Osteocyte (in vitro differentiated cells): ENCODE measurements at regions not wholly inside any gene's neighbourhood (a gene's known extent, or its start where the extent isn't known, plus 50 kb on each side); places are given as distances from the start of the nearest gene placed in this dataset.

Source experiments
- DNase-seq: peaks from one replicate; pipeline ENCODE4 v3.0.0; 2021; ENCODE audit warnings: mixed read lengths; ENCODE audit not compliant: unreplicated experiment; ENCODE audit errors: extremely low spot score
- H3K27ac Mint-ChIP-seq: one replicate; pipeline ENCODE4 v1.8.0; 2021; ENCODE audit warnings: mild to moderate bottlenecking, mixed read lengths; ENCODE audit not compliant: unreplicated experiment
- H3K27me3 Mint-ChIP-seq: one replicate; pipeline ENCODE4 v1.8.0; 2021; ENCODE audit warnings: mixed read lengths; ENCODE audit not compliant: unreplicated experiment
- H3K36me3 Mint-ChIP-seq: one replicate; pipeline ENCODE4 v1.8.0; 2021; ENCODE audit warnings: mixed read lengths; ENCODE audit not compliant: unreplicated experiment
- H3K4me1 Mint-ChIP-seq: one replicate; pipeline ENCODE4 v1.8.0; 2021; ENCODE audit warnings: mixed read lengths; ENCODE audit not compliant: unreplicated experiment
- H3K4me3 Mint-ChIP-seq: one replicate; pipeline ENCODE4 v1.8.0; 2021; ENCODE audit warnings: mild to moderate bottlenecking, moderate library complexity, mixed read lengths; ENCODE audit not compliant: unreplicated experiment
- H3K9me3 Mint-ChIP-seq: one replicate; pipeline ENCODE4 v1.8.0; 2021; ENCODE audit warnings: mixed read lengths; ENCODE audit not compliant: unreplicated experiment
- TF ChIP-seq, protein P1 (sequence below): fragments of 200-600 bp; sonication (generic); IDR thresholded peaks from 2 replicates; pipeline ENCODE4 v1.5.0; 2021; ENCODE audit warnings: antibody characterized with exemption, mild to moderate bottlenecking, moderate library complexity

DNA sequence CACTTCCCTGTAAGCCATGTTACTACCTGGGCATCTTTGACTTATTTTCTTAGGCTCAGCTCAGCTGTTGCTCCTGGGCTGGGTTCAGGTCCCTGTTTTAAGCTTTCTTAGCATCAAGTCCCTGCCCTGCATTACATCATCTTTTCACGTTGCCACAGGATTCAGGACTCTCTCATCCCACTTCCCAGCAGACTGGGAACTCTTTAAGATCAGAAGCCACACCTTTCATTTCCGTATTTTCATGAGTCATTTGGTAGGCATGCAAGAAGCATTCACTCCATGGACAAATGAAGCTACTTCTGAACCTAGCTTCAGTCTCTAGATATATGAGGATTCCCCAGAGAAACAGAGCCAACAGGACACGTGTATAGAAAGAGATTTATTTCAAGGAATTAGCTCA is 726.8 kb downstream of the VRK1 start:
- TF ChIP-seq, protein P1, sequence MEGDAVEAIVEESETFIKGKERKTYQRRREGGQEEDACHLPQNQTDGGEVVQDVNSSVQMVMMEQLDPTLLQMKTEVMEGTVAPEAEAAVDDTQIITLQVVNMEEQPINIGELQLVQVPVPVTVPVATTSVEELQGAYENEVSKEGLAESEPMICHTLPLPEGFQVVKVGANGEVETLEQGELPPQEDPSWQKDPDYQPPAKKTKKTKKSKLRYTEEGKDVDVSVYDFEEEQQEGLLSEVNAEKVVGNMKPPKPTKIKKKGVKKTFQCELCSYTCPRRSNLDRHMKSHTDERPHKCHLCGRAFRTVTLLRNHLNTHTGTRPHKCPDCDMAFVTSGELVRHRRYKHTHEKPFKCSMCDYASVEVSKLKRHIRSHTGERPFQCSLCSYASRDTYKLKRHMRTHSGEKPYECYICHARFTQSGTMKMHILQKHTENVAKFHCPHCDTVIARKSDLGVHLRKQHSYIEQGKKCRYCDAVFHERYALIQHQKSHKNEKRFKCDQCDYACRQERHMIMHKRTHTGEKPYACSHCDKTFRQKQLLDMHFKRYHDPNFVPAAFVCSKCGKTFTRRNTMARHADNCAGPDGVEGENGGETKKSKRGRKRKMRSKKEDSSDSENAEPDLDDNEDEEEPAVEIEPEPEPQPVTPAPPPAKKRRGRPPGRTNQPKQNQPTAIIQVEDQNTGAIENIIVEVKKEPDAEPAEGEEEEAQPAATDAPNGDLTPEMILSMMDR, result no peak
- Mint-ChIP-seq H3K27ac (no peak overlapping the region), H3K27me3 (no peaks in the 10 kb centered on the region), H3K36me3 (no peaks in the 10 kb centered on the region), H3K4me1 (no peaks in the 10 kb centered on the region), H3K9me3 (peaks cover 71% of the 10 kb centered on the region), H3K4me3 (no peak overlapping the region)
- DNase-seq, result no peak

DNA sequence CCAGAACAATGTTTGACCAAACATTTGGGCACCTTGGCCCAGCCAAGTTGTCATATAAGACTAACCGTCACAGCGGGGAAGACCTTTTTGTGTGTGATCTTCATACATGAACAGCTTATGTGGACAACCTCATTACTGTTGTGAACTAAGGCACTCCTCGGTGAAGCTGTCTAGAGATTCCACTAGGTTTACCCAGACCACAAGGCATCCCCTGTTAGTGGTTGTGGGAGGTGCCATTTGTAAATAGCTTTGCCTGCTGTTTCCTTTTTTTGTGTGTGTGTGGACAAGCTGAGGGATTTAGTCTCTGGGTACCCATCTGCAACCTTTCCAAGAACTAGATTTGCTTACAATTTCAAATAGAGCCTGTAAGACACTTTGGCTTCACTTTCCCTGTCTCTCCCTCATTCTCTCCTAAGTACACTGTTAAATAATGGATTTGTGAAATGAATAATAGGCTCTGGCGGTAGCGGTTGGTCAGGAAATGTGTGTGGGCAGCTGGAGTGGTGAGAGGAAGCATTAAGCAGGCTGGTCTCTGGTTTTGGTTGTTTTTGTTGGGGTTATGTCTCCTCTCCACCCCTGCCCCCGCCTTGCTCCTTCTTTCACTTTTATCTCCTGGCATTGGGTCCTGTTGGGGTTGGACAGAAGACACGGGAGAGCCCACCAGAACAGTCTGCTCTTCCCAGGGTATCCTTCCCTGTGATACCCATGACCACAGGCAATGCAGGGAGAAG is 727.6 kb downstream of the VRK1 start:
- no peaks in the 10 kb centered on the region for H3K36me3 Mint-ChIP-seq

DNA sequence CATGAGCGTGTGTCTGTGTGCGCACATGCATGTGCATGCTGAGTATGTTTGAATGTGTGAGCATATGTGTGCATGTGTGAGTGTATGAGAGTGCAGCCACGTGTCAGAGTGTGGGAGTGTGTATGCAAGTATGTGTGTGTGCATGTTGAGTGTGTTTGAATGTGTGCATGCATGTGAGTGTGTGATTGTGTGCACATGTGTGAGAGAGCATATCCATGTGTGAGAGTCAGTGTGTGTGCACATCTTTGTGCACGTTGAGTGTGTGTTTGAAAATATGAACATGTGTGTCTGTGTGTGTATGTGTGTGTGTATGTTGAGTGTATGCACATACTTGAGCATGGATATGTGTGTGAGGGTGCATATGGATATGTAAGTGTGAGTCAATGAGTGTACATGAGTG is 730.8 kb downstream of the VRK1 start:
- DNase-seq, result no peak
- no peak overlapping the region for H3K4me3 Mint-ChIP-seq
- H3K4me1 Mint-ChIP-seq, result no peaks in the 10 kb centered on the region
- H3K27me3 Mint-ChIP-seq, result no peaks in the 10 kb centered on the region
- TF ChIP-seq, protein P1, result no peak
- H3K36me3 Mint-ChIP-seq, result no peaks in the 10 kb centered on the region
- H3K9me3 Mint-ChIP-seq, result peaks cover 45% of the 10 kb centered on the region
- H3K27ac Mint-ChIP-seq, result no peak overlapping the region

More for the DNA sequence above, 727.6 kb downstream of the VRK1 start:
- Mint-ChIP-seq H3K27ac (no peak overlapping the region), H3K4me1 (no peaks in the 10 kb centered on the region), H3K4me3 (no peak overlapping the region), H3K27me3 (no peaks in the 10 kb centered on the region), H3K9me3 (peaks cover 63% of the 10 kb centered on the region)
- TF ChIP-seq, protein P1, result no peak
- no peak for DNase-seq

DNA sequence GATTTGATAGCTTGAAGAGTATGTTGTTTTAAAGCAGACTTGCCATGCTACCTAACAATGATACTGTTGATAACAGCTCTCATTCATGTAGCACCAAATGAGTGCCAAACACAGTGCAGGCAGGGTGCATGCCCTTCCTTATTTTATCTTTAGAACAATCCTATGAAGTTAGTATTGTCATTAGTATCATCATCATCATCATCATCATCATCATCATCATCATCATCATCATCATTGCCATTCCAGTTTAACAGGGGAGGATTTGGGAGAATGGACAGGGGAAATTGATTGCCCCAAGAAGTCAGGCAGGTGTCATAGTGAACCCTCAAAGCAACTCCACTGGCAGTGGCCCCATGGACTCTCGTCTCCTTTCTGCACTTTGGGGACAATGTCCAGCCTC is 734.9 kb downstream of the VRK1 start:
- Mint-ChIP-seq H3K4me3 (no peak overlapping the region), H3K36me3 (no peaks in the 10 kb centered on the region), H3K9me3 (peaks cover 35% of the 10 kb centered on the region), H3K4me1 (no peaks in the 10 kb centered on the region), H3K27ac (no peak overlapping the region), H3K27me3 (no peaks in the 10 kb centered on the region)
- no peak for DNase-seq
- TF ChIP-seq, protein P1, result no peak

DNA sequence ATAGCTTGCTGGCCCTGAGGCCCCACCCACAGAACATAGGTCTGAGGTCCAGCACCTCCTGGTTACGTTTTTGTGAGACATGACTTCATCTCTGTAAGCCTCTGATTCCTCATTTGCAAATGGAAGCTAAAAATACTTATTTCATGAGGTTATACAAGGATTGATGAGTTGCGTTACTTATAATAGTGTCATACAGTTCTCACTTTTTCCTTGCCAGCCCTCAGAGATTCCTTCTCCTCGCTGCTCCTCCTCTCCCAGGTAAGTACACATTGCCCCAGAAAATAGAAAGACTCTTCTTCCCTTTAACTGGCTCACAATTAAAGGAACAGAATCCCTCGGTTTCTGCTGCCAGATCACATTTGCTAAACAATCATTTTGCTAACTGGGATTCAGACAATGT is 739.2 kb downstream of the VRK1 start:
- no peaks in the 10 kb centered on the region for H3K27me3 Mint-ChIP-seq
- H3K27ac Mint-ChIP-seq, result no peak overlapping the region
- H3K9me3 Mint-ChIP-seq, result peaks cover 51% of the 10 kb centered on the region
- H3K4me3 Mint-ChIP-seq, result no peak overlapping the region
- TF ChIP-seq, protein P1, result no peak
- no peaks in the 10 kb centered on the region for H3K36me3 Mint-ChIP-seq
- no peaks in the 10 kb centered on the region for H3K4me1 Mint-ChIP-seq
- no peak for DNase-seq
